SK-N-SH treated with all-trans-retinoic acid at 6 μM for 48 hours (cell line): ENCODE measurements at regions not wholly inside any gene's neighbourhood (a gene's known extent, or its start where the extent isn't known, plus 50 kb on each side); places are given as distances from the start of the nearest gene placed in this dataset.

Source experiments
- CSDC2 ChIP-seq: fragments of 250-450 bp; sonication (Bioruptor Pico); IDR thresholded peaks from 2 replicates; pipeline ENCODE4 v1.5.0; 2020; ENCODE audit warnings: mild to moderate bottlenecking, moderate library complexity
- GLIS3 ChIP-seq: fragments of 250-450 bp; sonication (Bioruptor Pico); IDR thresholded peaks from 2 replicates; pipeline ENCODE4 v1.5.0; 2020; ENCODE audit warnings: mild to moderate bottlenecking, moderate library complexity
- TOX ChIP-seq: fragments of 250-450 bp; sonication (Bioruptor Pico); IDR thresholded peaks from 2 replicates; pipeline ENCODE4 v1.8.0; 2021; ENCODE audit warnings: mild to moderate bottlenecking, moderate library complexity, borderline replicate concordance
- ZNF70 ChIP-seq: fragments of 450-650 bp; formaldehyde crosslinking; IDR thresholded peaks from 2 replicates; pipeline ENCODE4 v1.5.0; 2020; ENCODE audit warnings: mild to moderate bottlenecking, moderate library complexity
- TF ChIP-seq, protein P1 (sequence below): fragments of 250-450 bp; sonication (Bioruptor Pico); IDR thresholded peaks from 2 replicates; pipeline ENCODE4 v1.8.0; 2021; ENCODE audit warnings: low read depth, mild to moderate bottlenecking, moderate library complexity, borderline replicate concordance
- TF ChIP-seq, protein P2 (sequence below): fragments of 250-450 bp; sonication (Bioruptor Pico); IDR thresholded peaks from 2 replicates; pipeline ENCODE4 v1.8.0; 2020; ENCODE audit warnings: mild to moderate bottlenecking, moderate library complexity, borderline replicate concordance

DNA sequence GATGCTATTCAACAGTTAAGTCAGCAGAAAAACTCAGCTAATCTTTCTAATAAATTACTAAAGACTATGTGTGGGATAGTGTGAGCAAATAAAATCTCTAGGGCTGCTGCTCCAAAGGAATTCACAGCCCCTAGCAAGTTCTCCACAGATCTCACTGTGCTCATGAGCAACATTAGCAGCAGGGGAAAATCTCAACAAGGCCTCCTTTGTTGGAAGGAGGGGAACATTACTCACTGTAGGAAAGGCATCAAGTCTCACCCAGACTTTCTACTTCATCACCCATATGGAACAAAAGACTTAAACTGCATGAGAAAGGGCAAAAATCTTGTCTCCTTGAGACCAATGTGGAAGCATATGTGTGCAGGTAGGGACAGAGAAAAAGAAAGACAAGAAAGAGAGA, 726.4 kb upstream of the SLC35B3 start:
- TF ChIP-seq ZNF70 (CRISPR knock-in tag): no peak
- TF ChIP-seq GLIS3 (CRISPR knock-in tag): no peak
- TF ChIP-seq TOX (CRISPR knock-in tag): no peak
- TF ChIP-seq, protein P1, sequence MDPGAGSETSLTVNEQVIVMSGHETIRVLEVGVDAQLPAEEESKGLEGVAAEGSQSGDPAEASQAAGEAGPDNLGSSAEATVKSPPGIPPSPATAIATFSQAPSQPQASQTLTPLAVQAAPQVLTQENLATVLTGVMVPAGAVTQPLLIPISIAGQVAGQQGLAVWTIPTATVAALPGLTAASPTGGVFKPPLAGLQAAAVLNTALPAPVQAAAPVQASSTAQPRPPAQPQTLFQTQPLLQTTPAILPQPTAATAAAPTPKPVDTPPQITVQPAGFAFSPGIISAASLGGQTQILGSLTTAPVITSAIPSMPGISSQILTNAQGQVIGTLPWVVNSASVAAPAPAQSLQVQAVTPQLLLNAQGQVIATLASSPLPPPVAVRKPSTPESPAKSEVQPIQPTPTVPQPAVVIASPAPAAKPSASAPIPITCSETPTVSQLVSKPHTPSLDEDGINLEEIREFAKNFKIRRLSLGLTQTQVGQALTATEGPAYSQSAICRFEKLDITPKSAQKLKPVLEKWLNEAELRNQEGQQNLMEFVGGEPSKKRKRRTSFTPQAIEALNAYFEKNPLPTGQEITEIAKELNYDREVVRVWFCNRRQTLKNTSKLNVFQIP: no peak
- TF ChIP-seq CSDC2: no peak
- TF ChIP-seq, protein P2, sequence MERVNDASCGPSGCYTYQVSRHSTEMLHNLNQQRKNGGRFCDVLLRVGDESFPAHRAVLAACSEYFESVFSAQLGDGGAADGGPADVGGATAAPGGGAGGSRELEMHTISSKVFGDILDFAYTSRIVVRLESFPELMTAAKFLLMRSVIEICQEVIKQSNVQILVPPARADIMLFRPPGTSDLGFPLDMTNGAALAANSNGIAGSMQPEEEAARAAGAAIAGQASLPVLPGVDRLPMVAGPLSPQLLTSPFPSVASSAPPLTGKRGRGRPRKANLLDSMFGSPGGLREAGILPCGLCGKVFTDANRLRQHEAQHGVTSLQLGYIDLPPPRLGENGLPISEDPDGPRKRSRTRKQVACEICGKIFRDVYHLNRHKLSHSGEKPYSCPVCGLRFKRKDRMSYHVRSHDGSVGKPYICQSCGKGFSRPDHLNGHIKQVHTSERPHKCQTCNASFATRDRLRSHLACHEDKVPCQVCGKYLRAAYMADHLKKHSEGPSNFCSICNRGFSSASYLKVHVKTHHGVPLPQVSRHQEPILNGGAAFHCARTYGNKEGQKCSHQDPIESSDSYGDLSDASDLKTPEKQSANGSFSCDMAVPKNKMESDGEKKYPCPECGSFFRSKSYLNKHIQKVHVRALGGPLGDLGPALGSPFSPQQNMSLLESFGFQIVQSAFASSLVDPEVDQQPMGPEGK (CRISPR knock-in tag): no peak
